ENCODE measurements at regions not wholly inside any gene's neighbourhood (a gene's known extent, or its start where the extent isn't known, plus 50 kb on each side); places are given as distances from the start of the nearest gene placed in this dataset.
A peak's percentile ranks its signal among the peaks of the same experiment; 100 is the strongest.

- peak overlapping the region; percentile 18 for H3K27ac Mint-ChIP-seq
- H3K9me3 Mint-ChIP-seq, result no peaks in the 10 kb centered on the region
- no peak for ATAC-seq (replicated peaks)
- peaks cover 8% of the 10 kb centered on the region for H3K4me1 Mint-ChIP-seq
- H3K36me3 Mint-ChIP-seq (ENCODE audit: low read depth), result no peaks in the 10 kb centered on the region
- no peaks in the 10 kb centered on the region for H3K27me3 Mint-ChIP-seq
- peak overlapping the region; percentile 6 for H3K4me3 Mint-ChIP-seq
Measured at GRCh38 chr16:79717333-79718137, 117.0 kb upstream of the MAF start.

GRCh38 chr16:79716645-79717332 is 116.3 kb upstream of the MAF start:
- H3K27me3 Mint-ChIP-seq, result no peaks in the 10 kb centered on the region
- no peaks in the 10 kb centered on the region for H3K9me3 Mint-ChIP-seq
- no peaks in the 10 kb centered on the region for H3K36me3 Mint-ChIP-seq (ENCODE audit: low read depth)
- peak; percentile 27 for ATAC-seq (replicated peaks)
- H3K4me3 Mint-ChIP-seq, result peak overlapping the region; percentile 6
- H3K4me1 Mint-ChIP-seq, result peaks cover 8% of the 10 kb centered on the region
- H3K27ac Mint-ChIP-seq, result peak overlapping the region; percentile 18

DNA sequence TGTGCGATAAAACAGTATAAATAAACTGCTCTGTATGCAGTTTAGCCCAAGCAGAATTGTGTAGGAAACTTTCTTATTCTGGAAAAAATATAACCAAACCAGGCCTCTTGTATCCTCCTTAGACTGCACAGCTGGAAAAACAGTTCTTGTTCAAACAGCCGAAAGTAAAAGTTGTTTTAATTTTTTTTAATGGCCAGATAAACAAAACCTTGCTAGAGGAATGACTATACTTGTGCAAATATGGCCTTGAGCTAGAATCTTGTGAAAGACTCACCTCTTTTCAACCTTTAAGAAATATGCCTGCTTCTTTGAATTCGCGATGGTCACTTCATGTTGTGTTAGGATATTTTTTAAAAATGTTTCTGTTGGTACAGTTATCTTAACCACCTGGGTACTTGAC is 114.5 kb upstream of the MAF start:
- Mint-ChIP-seq H3K36me3 (ENCODE audit: low read depth) (no peaks in the 10 kb centered on the region), H3K9me3 (no peaks in the 10 kb centered on the region), H3K27me3 (no peaks in the 10 kb centered on the region), H3K4me1 (peaks cover 8% of the 10 kb centered on the region), H3K4me3 (no peak overlapping the region), H3K27ac (no peak overlapping the region)
- no peak for ATAC-seq (replicated peaks)

DNA sequence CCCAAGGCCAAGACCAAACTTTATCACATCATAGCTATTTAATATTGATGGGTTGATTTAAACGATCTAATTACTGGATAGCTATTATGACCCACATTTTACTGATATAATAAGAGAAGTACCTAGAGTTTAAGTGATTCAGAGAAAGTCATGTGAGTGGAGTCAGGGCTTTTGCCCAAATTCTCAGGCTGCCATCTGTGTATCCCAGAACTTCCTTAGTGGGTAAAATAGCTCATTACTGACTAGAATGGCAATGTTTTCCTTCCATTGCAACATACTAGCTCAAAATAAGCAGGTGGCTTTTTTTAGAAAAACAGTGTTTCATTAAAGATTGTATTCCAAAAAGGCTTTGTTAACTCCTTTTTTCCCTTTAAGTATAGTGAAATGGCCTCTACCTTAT is 113.9 kb upstream of the MAF start:
- Mint-ChIP-seq H3K4me3 (no peak overlapping the region), H3K36me3 (ENCODE audit: low read depth) (no peaks in the 10 kb centered on the region), H3K27me3 (no peaks in the 10 kb centered on the region), H3K9me3 (no peaks in the 10 kb centered on the region), H3K4me1 (peaks cover 8% of the 10 kb centered on the region), H3K27ac (no peak overlapping the region)
- no peak for ATAC-seq (replicated peaks)

GRCh38 chr16:79713609-79714309 is 113.2 kb upstream of the MAF start:
- Mint-ChIP-seq H3K4me1 (peaks cover 8% of the 10 kb centered on the region), H3K27me3 (no peaks in the 10 kb centered on the region), H3K9me3 (no peaks in the 10 kb centered on the region), H3K4me3 (peak overlapping the region; percentile 10), H3K27ac (no peak overlapping the region), H3K36me3 (ENCODE audit: low read depth) (no peaks in the 10 kb centered on the region)
- peak; percentile 94 for ATAC-seq (replicated peaks)

- H3K4me3 Mint-ChIP-seq, result no peak overlapping the region
- H3K27ac Mint-ChIP-seq, result no peak overlapping the region
- H3K27me3 Mint-ChIP-seq, result no peaks in the 10 kb centered on the region
- peaks cover 8% of the 10 kb centered on the region for H3K4me1 Mint-ChIP-seq
- no peaks in the 10 kb centered on the region for H3K9me3 Mint-ChIP-seq
- ATAC-seq (replicated peaks), result no peak
- H3K36me3 Mint-ChIP-seq (ENCODE audit: low read depth), result no peaks in the 10 kb centered on the region
Measured at GRCh38 chr16:79712276-79712675, 111.7 kb upstream of the MAF start.

DNA sequence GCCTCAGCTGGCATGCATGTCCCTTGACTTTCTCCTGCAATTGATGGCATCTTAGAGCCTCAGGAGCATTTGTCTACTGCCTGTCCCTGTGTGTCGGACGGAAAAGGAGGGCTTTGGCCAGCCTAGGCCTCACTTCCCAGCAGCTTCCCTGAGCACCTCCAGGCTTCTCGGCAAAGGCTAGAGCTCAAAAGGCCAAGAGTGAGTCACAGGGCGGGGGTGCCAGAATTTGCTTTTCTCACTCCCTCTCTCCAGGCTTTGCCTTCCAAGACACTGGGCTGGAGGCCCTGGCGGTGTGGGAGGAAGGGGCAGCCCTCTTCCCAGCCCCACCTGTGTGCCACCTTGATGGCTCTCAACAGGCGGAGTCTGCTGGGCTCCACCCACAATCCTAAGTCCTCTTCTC is 107.3 kb upstream of the MAF start:
- Mint-ChIP-seq H3K4me3 (no peak overlapping the region), H3K9me3 (no peaks in the 10 kb centered on the region), H3K27ac (no peak overlapping the region), H3K4me1 (no peaks in the 10 kb centered on the region), H3K36me3 (ENCODE audit: low read depth) (no peaks in the 10 kb centered on the region), H3K27me3 (no peaks in the 10 kb centered on the region)
- ATAC-seq (replicated peaks), result no peak

DNA sequence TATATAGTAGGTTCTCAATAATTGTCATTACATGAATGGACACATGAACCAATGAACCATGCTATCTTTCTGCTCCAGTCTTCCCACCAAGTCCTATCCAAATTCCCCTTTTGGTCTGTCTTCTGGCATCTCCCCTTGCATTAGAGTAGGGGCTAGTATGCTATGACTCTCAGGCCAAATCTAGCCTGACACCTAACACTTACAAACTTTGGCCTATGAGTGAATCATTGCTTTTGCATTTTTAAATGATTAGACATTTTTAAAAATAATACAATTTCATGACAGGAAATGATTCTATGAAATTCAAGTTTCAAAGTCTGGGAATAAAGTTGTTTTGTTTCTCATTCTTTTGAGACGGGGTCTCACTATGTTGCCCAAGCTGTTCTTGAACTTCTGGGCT is 102.5 kb upstream of the MAF start:
- no peaks in the 10 kb centered on the region for H3K27me3 Mint-ChIP-seq
- no peak overlapping the region for H3K4me3 Mint-ChIP-seq
- H3K27ac Mint-ChIP-seq, result no peak overlapping the region
- ATAC-seq (replicated peaks), result no peak
- H3K9me3 Mint-ChIP-seq, result no peaks in the 10 kb centered on the region
- no peaks in the 10 kb centered on the region for H3K36me3 Mint-ChIP-seq (ENCODE audit: low read depth)
- H3K4me1 Mint-ChIP-seq, result peaks cover 5% of the 10 kb centered on the region

DNA sequence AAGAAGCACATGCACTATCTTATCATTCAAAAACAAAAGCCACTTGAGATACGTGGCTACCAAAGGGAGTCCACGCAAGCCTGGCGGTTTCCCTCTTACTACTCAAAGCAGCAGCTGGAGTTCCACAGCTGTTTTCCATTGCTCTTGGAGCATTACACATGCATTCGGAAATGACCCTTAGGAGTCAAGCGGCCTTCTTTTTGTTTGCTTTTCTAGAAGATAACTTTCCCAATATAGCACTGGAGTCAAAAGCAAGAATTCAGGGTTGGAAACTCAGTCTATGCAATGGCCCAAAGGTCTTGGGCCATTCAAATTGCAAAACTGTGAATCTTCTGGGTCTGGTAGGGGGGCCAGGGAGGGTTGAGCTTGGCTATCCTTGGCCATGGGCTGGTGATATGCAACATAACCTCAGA is 97.8 kb upstream of the MAF start:
- Mint-ChIP-seq H3K36me3 (ENCODE audit: low read depth) (no peaks in the 10 kb centered on the region), H3K27me3 (no peaks in the 10 kb centered on the region), H3K4me3 (no peak overlapping the region), H3K27ac (no peak overlapping the region), H3K4me1 (peaks cover 11% of the 10 kb centered on the region), H3K9me3 (peaks cover 15% of the 10 kb centered on the region)
- no peak for ATAC-seq (replicated peaks)

- ATAC-seq (replicated peaks), result no peak
- H3K27me3 Mint-ChIP-seq, result no peaks in the 10 kb centered on the region
- H3K9me3 Mint-ChIP-seq, result peaks cover 15% of the 10 kb centered on the region
- peak overlapping the region; percentile 18 for H3K27ac Mint-ChIP-seq
- peaks cover 11% of the 10 kb centered on the region for H3K4me1 Mint-ChIP-seq
- no peaks in the 10 kb centered on the region for H3K36me3 Mint-ChIP-seq (ENCODE audit: low read depth)
- no peak overlapping the region for H3K4me3 Mint-ChIP-seq
Measured at GRCh38 chr16:79697562-79698112, 97.1 kb upstream of the MAF start.

DNA sequence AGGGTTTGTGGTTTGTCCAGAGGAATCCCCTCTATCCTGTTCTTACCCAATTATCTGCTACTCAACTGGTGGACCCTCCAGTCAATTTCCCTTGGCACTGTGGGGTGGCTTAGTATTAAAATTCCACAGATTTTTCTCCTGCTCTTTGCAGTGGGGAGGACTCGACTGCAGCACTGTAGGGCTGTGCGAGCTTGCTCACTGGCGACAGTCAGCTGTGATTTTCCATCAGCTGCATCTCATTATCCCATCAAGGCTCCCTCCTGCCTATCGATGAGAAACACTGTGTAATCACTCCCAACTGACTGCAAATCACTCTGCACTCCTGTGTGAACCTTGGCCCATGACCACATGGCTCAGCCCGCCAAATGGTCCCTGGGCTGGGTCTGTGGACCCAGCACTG is 90.5 kb upstream of the MAF start:
- Mint-ChIP-seq H3K9me3 (peaks cover 10% of the 10 kb centered on the region), H3K27ac (no peak overlapping the region), H3K4me3 (no peak overlapping the region), H3K27me3 (peaks cover 9% of the 10 kb centered on the region), H3K4me1 (no peaks in the 10 kb centered on the region), H3K36me3 (ENCODE audit: low read depth) (no peaks in the 10 kb centered on the region)
- ATAC-seq (replicated peaks), result no peak

DNA sequence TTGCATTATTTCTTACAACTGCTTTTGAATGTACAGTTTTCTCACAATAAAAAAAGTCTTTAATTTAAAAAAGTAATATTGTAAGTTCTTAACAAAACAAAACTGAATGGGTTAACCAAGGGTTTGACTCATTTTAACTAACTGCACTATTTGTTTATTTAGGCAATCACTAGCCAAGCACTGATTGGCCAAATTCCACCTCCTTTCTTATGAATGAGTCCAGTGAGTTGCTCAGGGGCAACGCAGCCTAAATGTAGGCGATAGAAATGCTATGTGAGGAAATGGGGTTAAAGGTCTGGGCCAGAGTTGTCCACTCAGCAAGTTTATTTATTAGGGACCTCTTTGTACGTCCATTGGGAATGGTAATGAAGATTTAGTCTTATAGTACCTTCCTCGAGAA is 89.6 kb upstream of the MAF start:
- H3K4me1 Mint-ChIP-seq, result no peaks in the 10 kb centered on the region
- no peaks in the 10 kb centered on the region for H3K36me3 Mint-ChIP-seq (ENCODE audit: low read depth)
- H3K4me3 Mint-ChIP-seq, result no peak overlapping the region
- peaks cover 10% of the 10 kb centered on the region for H3K9me3 Mint-ChIP-seq
- no peak overlapping the region for H3K27ac Mint-ChIP-seq
- ATAC-seq (replicated peaks), result no peak
- peaks cover 9% of the 10 kb centered on the region for H3K27me3 Mint-ChIP-seq

DNA sequence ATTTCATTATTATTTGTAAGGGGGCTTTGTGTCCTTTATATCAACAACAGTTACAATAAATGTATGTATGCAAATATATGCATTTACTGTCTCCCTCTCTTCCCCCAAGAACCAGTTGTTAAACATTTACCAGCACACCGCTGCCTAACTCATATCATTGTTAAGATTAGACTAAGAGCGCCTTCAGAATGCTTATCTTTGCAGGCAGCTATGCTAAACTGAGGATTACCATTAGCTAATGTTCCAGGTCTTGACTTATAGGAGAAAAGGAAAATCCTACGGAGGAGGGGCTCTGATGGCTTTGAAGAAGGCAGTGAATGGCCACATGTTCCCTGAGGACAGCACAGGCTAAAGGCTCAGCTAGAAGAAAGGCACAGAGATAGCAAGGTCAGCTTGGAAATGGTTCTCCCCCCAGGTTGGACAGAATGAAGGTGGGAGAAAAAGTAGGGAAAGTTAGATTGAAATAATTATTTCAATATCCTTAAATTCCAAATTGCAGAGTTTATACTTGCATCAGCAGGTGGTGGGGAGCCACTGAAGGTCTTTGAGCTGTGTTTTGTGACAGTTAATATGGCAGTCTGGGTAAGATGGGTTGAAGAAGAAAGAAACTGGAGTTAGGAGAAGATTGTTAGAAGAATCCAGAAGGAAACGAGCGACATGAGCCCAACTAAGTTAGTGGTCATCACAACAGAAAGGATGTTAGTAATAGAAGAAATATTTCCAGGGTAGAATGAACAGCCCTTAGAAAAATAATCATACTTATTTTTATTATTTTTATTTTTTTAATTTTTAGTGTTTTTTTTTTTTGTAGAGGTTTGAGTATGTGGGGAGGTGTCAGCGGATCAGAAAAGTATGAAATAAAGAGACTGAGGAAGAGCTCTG is 87.0 kb upstream of the MAF start:
- Mint-ChIP-seq H3K4me3 (no peak overlapping the region), H3K27me3 (peaks cover 9% of the 10 kb centered on the region), H3K9me3 (no peaks in the 10 kb centered on the region), H3K27ac (no peak overlapping the region), H3K36me3 (ENCODE audit: low read depth) (no peaks in the 10 kb centered on the region), H3K4me1 (no peaks in the 10 kb centered on the region)
- no peak for ATAC-seq (replicated peaks)

- Mint-ChIP-seq H3K27ac (no peak overlapping the region), H3K36me3 (ENCODE audit: low read depth) (no peaks in the 10 kb centered on the region), H3K27me3 (peaks cover 9% of the 10 kb centered on the region), H3K9me3 (no peaks in the 10 kb centered on the region), H3K4me1 (no peaks in the 10 kb centered on the region), H3K4me3 (no peak overlapping the region)
- no peak for ATAC-seq (replicated peaks)
Measured at GRCh38 chr16:79685871-79686270, 85.3 kb upstream of the MAF start.
